Pancreas (tissue), 10 donors: ENCODE measurements at regions not wholly inside any gene's neighbourhood (a gene's known extent, or its start where the extent isn't known, plus 50 kb on each side); places are given as distances from the start of the nearest gene placed in this dataset.

ENCODE experiments used
- ATAC-seq, 4 donors: fragments of 200-7000 bp; cut with Tn5 transposase; one replicate each; pipeline versions ENCODE4 v1.8.0 to v1.9.1; 2020; ENCODE audit warnings: mild to moderate bottlenecking in 4 of 4, moderate library complexity in 4 of 4
- DNase-seq, 6 donors: peaks; one replicate each; pipeline ENCODE4 v3.0.0-alpha.2; 2020
- FAIRE-seq: peaks from 2 replicates; lab custom pipeline; 2012; peaks lifted over from hg19 to GRCh38; lab: Jason Lieb, UNC
- H3K27ac ChIP-seq, 4 donors: fragments of 200-600 bp; sonication (generic); 1 replicate in 3 of 4; 2 replicates in 1 of 4; pipeline versions ENCODE4 v1.5.0 to v1.8.0; 2020
- H3K27me3 ChIP-seq, 4 donors: fragments of 200-600 bp; one replicate each; pipeline ENCODE4 v1.8.0; 2021
- H3K36me3 ChIP-seq, 3 donors: fragments of 200-600 bp; sonication (generic) in 1 of 3; one replicate each; pipeline versions ENCODE4 v1.5.0 to v1.8.0; 2020 to 2021
- H3K4me1 ChIP-seq, 3 donors: fragments of 200-600 bp; one replicate each; pipeline ENCODE4 v1.8.0; 2021
- H3K4me3 ChIP-seq, 4 donors: fragments of 200-600 bp; sonication (generic) in 2 of 4; one replicate each; pipeline versions ENCODE4 v1.5.0 to v1.8.0; 2020 to 2021
- H3K9me3 ChIP-seq, 4 donors: fragments of 200-600 bp; one replicate each; pipeline ENCODE4 v1.8.0; 2021
- WGBS, 2 donors: extraction: QIAGEN DNeasy Blood & Tissue Kit; methylation state at CpG; one replicate each; pipeline ENCODE4 v1.1.7; 2013; 5-methylcytosine and 5-hydroxymethylcytosine counted together
- intact Hi-C, 3 donors: fragments of 100-400 bp; cut with DNase I; formaldehyde crosslinking; loops; one replicate each; pipeline versions ENCODE4 v1.11.1 to v1.14.2; 2022
- TF ChIP-seq, protein P1 (sequence below), 4 donors: fragments of 200-600 bp; sonication (generic) in 3 of 4; IDR thresholded peaks; one replicate each; pipeline versions ENCODE4 v1.5.0 to v1.8.0; 2021; ENCODE audit warnings: antibody characterized with exemption in 4 of 4
- donor health status: healthy with polysubstance abuse.
- donor health status: DM: no; HTN: no; CAD: no; lungs with moderate emphysema.
- donor health status: DM: no; HTN: no; CAD: no.
- donor health status: control.
- donor health status: control.
- donor health status: Bipolar disorder and iron deficiency.
- donor health status: DM: yes; HTN: yes; CAD: no.
- donor health status: DM: no; HTN: no; CAD: no.
- donor health status: DM: no; HTN: no; CAD: no.
- donor health status: DM: yes; HTN: yes; CAD: no.

DNA sequence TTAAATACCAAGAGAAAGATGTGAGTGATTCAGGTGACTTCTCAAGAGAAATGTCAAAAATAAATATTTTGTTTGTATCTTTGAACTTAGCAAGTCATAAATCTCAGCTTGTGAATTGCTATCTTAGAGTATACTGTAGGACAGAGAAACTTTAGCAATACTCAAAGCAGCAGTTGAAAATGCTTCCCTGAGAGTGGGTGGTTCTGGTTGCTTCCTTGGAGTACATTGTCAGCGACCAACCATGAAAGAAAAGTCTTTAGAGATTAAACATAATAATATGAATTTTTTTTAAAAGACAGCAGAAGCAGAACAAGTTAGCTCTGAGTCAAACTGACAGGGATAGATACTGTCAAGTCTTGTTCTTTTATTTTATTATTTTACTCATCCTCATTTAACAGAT is 86.8 kb upstream of the OSBPL8 start:
- Histone ChIP-seq H3K9me3 (no peaks in the 10 kb centered on the region), H3K27me3 (no peaks in the 10 kb centered on the region), H3K27ac (no peak overlapping the region), H3K36me3 (no peaks in the 10 kb centered on the region), H3K4me3 (no peak overlapping the region), H3K4me1 (no peaks in the 10 kb centered on the region)
- TF ChIP-seq, protein P1, sequence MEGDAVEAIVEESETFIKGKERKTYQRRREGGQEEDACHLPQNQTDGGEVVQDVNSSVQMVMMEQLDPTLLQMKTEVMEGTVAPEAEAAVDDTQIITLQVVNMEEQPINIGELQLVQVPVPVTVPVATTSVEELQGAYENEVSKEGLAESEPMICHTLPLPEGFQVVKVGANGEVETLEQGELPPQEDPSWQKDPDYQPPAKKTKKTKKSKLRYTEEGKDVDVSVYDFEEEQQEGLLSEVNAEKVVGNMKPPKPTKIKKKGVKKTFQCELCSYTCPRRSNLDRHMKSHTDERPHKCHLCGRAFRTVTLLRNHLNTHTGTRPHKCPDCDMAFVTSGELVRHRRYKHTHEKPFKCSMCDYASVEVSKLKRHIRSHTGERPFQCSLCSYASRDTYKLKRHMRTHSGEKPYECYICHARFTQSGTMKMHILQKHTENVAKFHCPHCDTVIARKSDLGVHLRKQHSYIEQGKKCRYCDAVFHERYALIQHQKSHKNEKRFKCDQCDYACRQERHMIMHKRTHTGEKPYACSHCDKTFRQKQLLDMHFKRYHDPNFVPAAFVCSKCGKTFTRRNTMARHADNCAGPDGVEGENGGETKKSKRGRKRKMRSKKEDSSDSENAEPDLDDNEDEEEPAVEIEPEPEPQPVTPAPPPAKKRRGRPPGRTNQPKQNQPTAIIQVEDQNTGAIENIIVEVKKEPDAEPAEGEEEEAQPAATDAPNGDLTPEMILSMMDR (IDR thresholded peaks at IDR 0.05): no peak
- FAIRE-seq: no peak
- no peak for DNase-seq
- intact Hi-C loops: no loop called here
- WGBS, 2 donors: 95 to 100% methylated on average over 1 of the region's 1 CpG
- no peak for ATAC-seq

DNA sequence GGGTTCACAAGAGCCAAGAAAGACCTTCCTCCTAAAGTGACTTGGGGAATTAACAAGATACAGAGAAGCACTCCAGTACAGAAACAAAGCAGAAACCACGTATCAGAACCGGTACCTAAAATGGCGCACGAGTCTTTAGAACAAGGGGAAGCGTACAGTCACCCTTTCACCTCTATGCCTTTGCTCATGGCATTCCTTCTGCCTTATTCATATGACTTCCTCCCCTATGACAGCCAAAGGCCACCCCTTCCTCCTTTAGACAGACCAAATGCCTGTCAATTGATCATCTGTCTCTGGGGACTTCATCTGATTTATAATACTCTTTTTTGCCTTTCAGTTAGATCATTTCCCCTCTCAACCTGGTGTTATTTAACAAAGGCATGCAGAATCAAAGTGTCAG is 89.5 kb upstream of the OSBPL8 start:
- TF ChIP-seq, protein P1 (IDR thresholded peaks at IDR 0.05): no peak
- H3K9me3 ChIP-seq: no peaks in the 10 kb centered on the region
- H3K36me3 ChIP-seq: no peaks in the 10 kb centered on the region
- no peaks in the 10 kb centered on the region for H3K27me3 ChIP-seq
- H3K4me3 ChIP-seq: no peak overlapping the region
- FAIRE-seq (no peak), DNase-seq (no peak), ATAC-seq (no peak)
- no peaks in the 10 kb centered on the region for H3K4me1 ChIP-seq
- intact Hi-C loops: no loop called here
- 95 to 99% methylated on average over 5 of the region's 5 CpGs for WGBS, 2 donors
- H3K27ac ChIP-seq: no peak overlapping the region

DNA sequence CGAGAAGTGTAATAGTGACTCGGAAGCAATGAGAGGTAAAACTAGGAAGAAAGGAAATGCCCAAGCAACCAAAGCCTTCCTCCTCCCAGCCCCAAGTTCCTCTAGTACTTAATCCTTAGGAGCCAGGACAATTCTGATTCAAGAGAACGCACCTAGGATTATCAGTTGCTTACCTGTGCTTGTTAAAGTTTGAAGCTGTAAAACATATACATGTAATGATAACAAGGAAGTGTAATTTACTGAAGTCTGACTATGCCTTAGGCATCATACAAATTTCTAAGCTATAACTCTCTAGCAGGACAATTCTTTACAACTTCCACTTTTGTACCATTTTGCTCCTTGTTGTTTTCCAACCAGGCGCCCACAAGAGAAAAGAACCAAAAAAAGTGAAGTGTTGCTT is 92.8 kb upstream of the OSBPL8 start:
- no peak for FAIRE-seq
- no peak overlapping the region for H3K4me3 ChIP-seq
- H3K4me1 ChIP-seq: no peaks in the 10 kb centered on the region
- intact Hi-C loops: no loop called here
- H3K36me3 ChIP-seq: no peaks in the 10 kb centered on the region
- no peak overlapping the region for H3K27ac ChIP-seq
- no peak for ATAC-seq
- no peaks in the 10 kb centered on the region for H3K27me3 ChIP-seq
- TF ChIP-seq, protein P1 (IDR thresholded peaks at IDR 0.05): no peak
- H3K9me3 ChIP-seq: no peaks in the 10 kb centered on the region
- no peak for DNase-seq
- WGBS, 2 donors: 63 to 68% methylated on average over 4 of the region's 4 CpGs

DNA sequence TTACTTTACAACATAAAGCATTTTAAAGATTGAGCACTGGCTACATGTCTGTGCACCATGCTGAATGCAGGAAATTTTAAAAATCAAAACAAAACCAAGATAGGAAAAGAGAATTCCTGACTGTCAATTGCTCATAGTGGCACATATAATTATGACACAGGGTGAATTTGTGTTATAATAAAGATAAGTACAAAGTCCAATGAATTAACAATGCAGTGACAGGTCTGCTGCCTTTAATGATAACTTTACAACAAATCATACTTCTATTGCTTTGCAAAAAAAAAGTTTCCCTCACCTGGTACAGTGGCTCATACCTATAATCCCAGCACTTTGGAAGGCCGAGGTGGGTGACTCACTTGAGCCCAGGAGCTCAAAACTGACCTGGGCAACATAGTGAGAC is 93.8 kb upstream of the OSBPL8 start:
- TF ChIP-seq, protein P1 (IDR thresholded peaks at IDR 0.05): no peak
- WGBS, 2 donors: 76 to 86% methylated on average over 1 of the region's 1 CpG

DNA sequence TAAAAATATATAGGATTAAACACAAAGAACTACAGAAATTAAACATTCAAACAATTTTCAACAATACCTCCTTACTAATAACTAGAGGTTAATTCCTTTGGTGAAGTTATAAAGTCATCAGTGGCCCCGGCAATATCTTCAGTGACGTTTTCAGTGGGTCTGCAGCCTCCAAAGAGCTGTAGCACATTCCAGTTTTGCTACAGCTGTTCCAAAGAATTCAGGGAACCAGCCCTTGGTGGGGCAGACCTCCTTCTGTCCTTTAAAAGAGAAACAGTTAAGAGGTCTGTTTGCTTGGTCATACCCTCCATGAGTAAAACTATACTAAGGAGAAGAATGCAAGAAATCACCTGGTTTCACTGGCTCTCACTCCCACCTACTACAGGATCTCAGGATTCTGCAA is 99.2 kb upstream of the ZDHHC17 start:
- intact Hi-C loops: no loop called here
- H3K9me3 ChIP-seq: no peaks in the 10 kb centered on the region
- no peaks in the 10 kb centered on the region for H3K36me3 ChIP-seq
- H3K27ac ChIP-seq: no peak overlapping the region
- DNase-seq (no peak), FAIRE-seq (no peak), ATAC-seq (no peak)
- TF ChIP-seq, protein P1 (IDR thresholded peaks at IDR 0.05): no peak
- H3K4me3 ChIP-seq: no peak overlapping the region
- H3K27me3 ChIP-seq: no peaks in the 10 kb centered on the region
- WGBS, 2 donors: 71 to 80% methylated on average over 2 of the region's 2 CpGs
- H3K4me1 ChIP-seq: no peaks in the 10 kb centered on the region

More for the DNA sequence above, 93.8 kb upstream of the OSBPL8 start:
- Histone ChIP-seq H3K36me3 (no peaks in the 10 kb centered on the region), H3K27me3 (no peaks in the 10 kb centered on the region), H3K9me3 (no peaks in the 10 kb centered on the region), H3K4me3 (no peak overlapping the region), H3K27ac (no peak overlapping the region), H3K4me1 (no peaks in the 10 kb centered on the region)
- no peak for FAIRE-seq
- DNase-seq: no peak
- no peak for ATAC-seq
- intact Hi-C loops: no loop called here
